ENCODE measurements at regions not wholly inside any gene's neighbourhood (a gene's known extent, or its start where the extent isn't known, plus 50 kb on each side); places are given as distances from the start of the nearest gene placed in this dataset.

GRCh38 chr5:104186510-104186909 is 623.9 kb upstream of the NUDT12 start:
- H3K27me3 ChIP-seq (ENCODE audit: insufficient read depth, low read length): no peaks in the 10 kb centered on the region
- H3T11ph ChIP-seq (ENCODE audit: low read length): no peak overlapping the region
- no peak overlapping the region for H2BK5ac ChIP-seq (ENCODE audit: insufficient read length, low read length)
- peaks cover 19 to 41% (median 22%) of the 10 kb centered on the region in 3 experiments for H3K36me3 Mint-ChIP-seq (ENCODE audit: insufficient read depth in 1 of 3, low read depth in 3 of 3)
- no peak overlapping the region for H4K5ac ChIP-seq (ENCODE audit: insufficient read length, low read depth, low read length)
- no peak overlapping the region for H3K23ac ChIP-seq (ENCODE audit: insufficient read length, low read depth, low read length)
- H2BK120ac ChIP-seq (ENCODE audit: low read depth, low read length, poor library complexity, severe bottlenecking): no peak overlapping the region
- no peaks in the 10 kb centered on the region for H3K79me2 ChIP-seq (ENCODE audit: insufficient read depth, low read length)
- no peak overlapping the region for H4K91ac ChIP-seq (ENCODE audit: insufficient read length, low read depth, low read length)
- no peaks in the 10 kb centered on the region for H4K20me1 ChIP-seq (ENCODE audit: control insufficient read depth, insufficient read depth, insufficient read length)
- DNase-seq: no peak
- no peak overlapping the region for H2BK15ac ChIP-seq (ENCODE audit: low read depth, low read length)
- no peaks in the 10 kb centered on the region for H3K4me1 Mint-ChIP-seq
- H3K9ac ChIP-seq (ENCODE audit: extremely low read depth, insufficient read length, low read length): no peak overlapping the region
- H4K8ac ChIP-seq (replicated peaks; ENCODE audit: insufficient read length, low read depth, low read length): no peak overlapping the region
- no peaks in the 10 kb centered on the region for H3K79me1 ChIP-seq (ENCODE audit: insufficient read depth, low read depth, low read length, poor library complexity, severe bottlenecking)
- no peak overlapping the region for H3K27ac Mint-ChIP-seq
- WGBS (ENCODE audit: extremely low coverage, insufficient read length, low lambda C conversion rate): no CpG with 5 or more reads among the region's 4 CpGs
- no peaks in the 10 kb centered on the region for H3K27me3 Mint-ChIP-seq (ENCODE audit: low read depth)
- no peak overlapping the region for H2BK12ac ChIP-seq (ENCODE audit: insufficient read length, low read depth, low read length)
- no peak overlapping the region for H3K14ac ChIP-seq (ENCODE audit: insufficient read depth, low read length)
- H2AFZ ChIP-seq (ENCODE audit: low read length): no peak overlapping the region
- peaks cover 30 to 46% of the 10 kb centered on the region in 2 experiments for H3K9me3 Mint-ChIP-seq
- no peak overlapping the region for H3K18ac ChIP-seq (ENCODE audit: insufficient read length, low read depth, low read length)
- H3K4ac ChIP-seq (ENCODE audit: low read depth, low read length): no peak overlapping the region
- H2BK20ac ChIP-seq (ENCODE audit: low read depth, low read length, poor library complexity, severe bottlenecking): no peak overlapping the region
- peaks cover 28% of the 10 kb centered on the region for H3K9me3 ChIP-seq (ENCODE audit: control insufficient read depth, low read depth, low read length)
- no peak overlapping the region for H2AK5ac ChIP-seq (ENCODE audit: insufficient read length, low read length)
- no peaks in the 10 kb centered on the region for H3K4me1 ChIP-seq (ENCODE audit: insufficient read depth, low read length)
- no peak overlapping the region for H3K27ac ChIP-seq (ENCODE audit: insufficient read length, low read depth, low read length)
- no peak overlapping the region for H3K56ac ChIP-seq (ENCODE audit: insufficient read length, low read depth, low read length)
- H3K4me3 Mint-ChIP-seq: no peak overlapping the region
- H3K23me2 ChIP-seq (ENCODE audit: insufficient read length, low read depth, low read length, poor library complexity, severe bottlenecking): no peaks in the 10 kb centered on the region
- H3K4me2 ChIP-seq (ENCODE audit: insufficient read depth, insufficient read length, low read length): no peak overlapping the region
- TF ChIP-seq, protein P1, sequence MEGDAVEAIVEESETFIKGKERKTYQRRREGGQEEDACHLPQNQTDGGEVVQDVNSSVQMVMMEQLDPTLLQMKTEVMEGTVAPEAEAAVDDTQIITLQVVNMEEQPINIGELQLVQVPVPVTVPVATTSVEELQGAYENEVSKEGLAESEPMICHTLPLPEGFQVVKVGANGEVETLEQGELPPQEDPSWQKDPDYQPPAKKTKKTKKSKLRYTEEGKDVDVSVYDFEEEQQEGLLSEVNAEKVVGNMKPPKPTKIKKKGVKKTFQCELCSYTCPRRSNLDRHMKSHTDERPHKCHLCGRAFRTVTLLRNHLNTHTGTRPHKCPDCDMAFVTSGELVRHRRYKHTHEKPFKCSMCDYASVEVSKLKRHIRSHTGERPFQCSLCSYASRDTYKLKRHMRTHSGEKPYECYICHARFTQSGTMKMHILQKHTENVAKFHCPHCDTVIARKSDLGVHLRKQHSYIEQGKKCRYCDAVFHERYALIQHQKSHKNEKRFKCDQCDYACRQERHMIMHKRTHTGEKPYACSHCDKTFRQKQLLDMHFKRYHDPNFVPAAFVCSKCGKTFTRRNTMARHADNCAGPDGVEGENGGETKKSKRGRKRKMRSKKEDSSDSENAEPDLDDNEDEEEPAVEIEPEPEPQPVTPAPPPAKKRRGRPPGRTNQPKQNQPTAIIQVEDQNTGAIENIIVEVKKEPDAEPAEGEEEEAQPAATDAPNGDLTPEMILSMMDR (conservative IDR thresholded peaks at IDR 0.05): no peak
